Body of pancreas (tissue), 4 donors: ENCODE measurements at regions not wholly inside any gene's neighbourhood (a gene's known extent, or its start where the extent isn't known, plus 50 kb on each side); places are given as distances from the start of the nearest gene placed in this dataset.

Source experiments
- ATAC-seq: fragments of 150-250 bp; one replicate; pipeline ENCODE4 v1.9.1; 2016
- DNase-seq, 4 donors: peaks; one replicate each; pipeline ENCODE4 v3.0.0-alpha.2; 2019
- H3K27ac ChIP-seq, 4 donors: fragments of 200-600 bp; sonication (generic); 1 replicate in 3 of 4; 2 replicates in 1 of 4; pipeline versions ENCODE4 v1.5.1 to v1.6.1; 2016 to 2019; ENCODE audit warnings: mild to moderate bottlenecking in 1 of 4, mixed read lengths in 1 of 4, moderate library complexity in 1 of 4
- H3K27me3 ChIP-seq, 2 donors: fragments of 200-600 bp; sonication (generic); one replicate each; pipeline ENCODE4 v1.6.0; 2016; ENCODE audit warnings: mild to moderate bottlenecking in 1 of 2
- H3K36me3 ChIP-seq, 2 donors: fragments of 200-600 bp; sonication (generic); replicated peaks in 1 of 2; 2 replicates each; pipeline ENCODE4 v1.5.1; 2016; ENCODE audit warnings: low read depth in 2 of 2; ENCODE audit not compliant: insufficient read depth in 1 of 2
- H3K4me1 ChIP-seq: fragments of 200-600 bp; sonication (generic); one replicate; pipeline ENCODE4 v1.6.0; 2016
- H3K4me3 ChIP-seq, 2 donors: fragments of 200-600 bp; sonication (generic); 1 replicate in 1 of 2; 2 replicates in 1 of 2; pipeline ENCODE4 v1.5.1; 2016 to 2019
- H3K9me3 ChIP-seq, 3 donors: fragments of 200-600 bp; sonication (generic); 1 replicate in 2 of 3; 2 replicates in 1 of 3; pipeline ENCODE4 v1.5.1; 2016
- CTCF ChIP-seq, 7 experiments: fragments of 450-650 bp in 4 of 7; fragments of 200-600 bp in 3 of 7; sonication (generic) in 3 of 7; IDR thresholded peaks; one replicate each; pipeline ENCODE4 v1.5.1; 2016 to 2019; ENCODE audit warnings: antibody characterized with exemption in 7 of 7
- POLR2A ChIP-seq, 3 donors: fragments of 450-650 bp; IDR thresholded peaks; one replicate each; pipeline ENCODE4 v1.6.1; 2016; ENCODE audit warnings: antibody characterized with exemption in 3 of 3, mild to moderate bottlenecking in 2 of 3
- WGBS, 2 donors: methylation state at CpG; one replicate each; pipeline ENCODE4 v1.1.5; 2017; 5-methylcytosine and 5-hydroxymethylcytosine counted together
- intact Hi-C: fragments of 100-400 bp; cut with DNase I; formaldehyde crosslinking; loops from one replicate; pipeline ENCODE4 v1.15.1; 2023

GRCh38 chr1:14421295-14421976 is 177.0 kb upstream of the KAZN start:
- no peak for ATAC-seq

GRCh38 chr1:14421977-14422609 is 176.4 kb upstream of the KAZN start:
- 66% methylated on average over 9 of the region's 9 CpGs for WGBS, 2 donors
- intact Hi-C loops, result loop anchor here (10.0 kb wide), 1 partner anchor 113 kb away; no protein-coding TSS in a partner anchor
- TF ChIP-seq POLR2A (IDR thresholded peaks at IDR 0.05) (no peak), CTCF (IDR thresholded peaks at IDR 0.05) (no peak)
- H3K9me3 ChIP-seq, result no peaks in the 10 kb centered on the region
- no peaks in the 10 kb centered on the region for H3K4me1 ChIP-seq
- H3K36me3 ChIP-seq, result no peaks in the 10 kb centered on the region
- H3K4me3 ChIP-seq, result no peak overlapping the region
- ATAC-seq (no peak), DNase-seq (peak in 1 of 4 donors; percentile 16)
- no peaks in the 10 kb centered on the region for H3K27me3 ChIP-seq
- H3K27ac ChIP-seq, result no peak overlapping the region

More at GRCh38 chr1:14421295-14421976, 177.0 kb upstream of the KAZN start:
- no peak for DNase-seq
- 74 to 80% methylated on average over 5 of the region's 5 CpGs for WGBS, 2 donors
- H3K4me3 ChIP-seq, result no peak overlapping the region
- no peak overlapping the region for H3K27ac ChIP-seq
- no peaks in the 10 kb centered on the region for H3K27me3 ChIP-seq
- no peaks in the 10 kb centered on the region for H3K4me1 ChIP-seq
- intact Hi-C loops, result loop anchor here (10.0 kb wide), 1 partner anchor 113 kb away; no protein-coding TSS in a partner anchor
- TF ChIP-seq POLR2A (IDR thresholded peaks at IDR 0.05) (no peak), CTCF (IDR thresholded peaks at IDR 0.05) (no peak)
- no peaks in the 10 kb centered on the region for H3K9me3 ChIP-seq
- H3K36me3 ChIP-seq, result no peaks in the 10 kb centered on the region

- intact Hi-C loops, result loop anchor here (10.0 kb wide), 1 partner anchor 110 kb away; no protein-coding TSS in a partner anchor
- WGBS, 2 donors, result 77 to 78% methylated on average over 9 of the region's 9 CpGs
- H3K4me3 ChIP-seq, result no peak overlapping the region
- H3K4me1 ChIP-seq, result no peaks in the 10 kb centered on the region
- no peaks in the 10 kb centered on the region for H3K9me3 ChIP-seq
- DNase-seq (no peak), ATAC-seq (no peak)
- TF ChIP-seq CTCF (IDR thresholded peaks at IDR 0.05) (no peak), POLR2A (IDR thresholded peaks at IDR 0.05) (no peak)
- no peak overlapping the region for H3K27ac ChIP-seq
- no peaks in the 10 kb centered on the region for H3K36me3 ChIP-seq
- H3K27me3 ChIP-seq, result no peaks in the 10 kb centered on the region
These were observed 174.0 kb upstream of the KAZN start for GRCh38 chr1:14424325-14425002.

- no peak for DNase-seq
- H3K9me3 ChIP-seq, result no peaks in the 10 kb centered on the region
- no peak for ATAC-seq
- TF ChIP-seq POLR2A (IDR thresholded peaks at IDR 0.05) (no peak), CTCF (IDR thresholded peaks at IDR 0.05) (no peak)
- H3K27me3 ChIP-seq, result no peaks in the 10 kb centered on the region
- H3K27ac ChIP-seq, result no peak overlapping the region
- no peak overlapping the region for H3K4me3 ChIP-seq
- no peaks in the 10 kb centered on the region for H3K4me1 ChIP-seq
- WGBS, 2 donors, result 89 to 91% methylated on average over 2 of the region's 2 CpGs
- intact Hi-C loops, result loop anchor here (10.0 kb wide), 1 partner anchor 108 kb away; no protein-coding TSS in a partner anchor
- no peaks in the 10 kb centered on the region for H3K36me3 ChIP-seq
These were observed 171.6 kb upstream of the KAZN start for GRCh38 chr1:14426854-14427253.
